Kidney tubule cell (primary cell): ENCODE measurements at regions not wholly inside any gene's neighbourhood (a gene's known extent, or its start where the extent isn't known, plus 50 kb on each side); places are given as distances from the start of the nearest gene placed in this dataset.
"Not testable (repeated sequence)": the region's sequence is repeated elsewhere in the genome, so short reads cannot be mapped to it uniquely, and the experiment has no call there.

Source experiments
- DNase-seq: peaks from one replicate; pipeline ENCODE4 v3.0.0-alpha.2; 2018; ENCODE audit warnings: low spot score

GRCh38 chr4:173608632-173609031, 78.6 kb upstream of the HAND2 start:
- DNase-seq: not testable (repeated sequence)

GRCh38 chr4:173591760-173592159, 61.7 kb upstream of the HAND2 start:
- DNase-seq: no peak

- no peak for DNase-seq
These were observed 60.7 kb upstream of the HAND2 start for GRCh38 chr4:173590697-173591096.

GRCh38 chr4:173585876-173586572, 56.0 kb upstream of the HAND2 start:
- DNase-seq: no peak

- no peak for DNase-seq
These were observed 54.5 kb upstream of the HAND2 start for GRCh38 chr4:173584506-173584905.
